SIG-M5 (cell line): ENCODE measurements at regions not wholly inside any gene's neighbourhood (a gene's known extent, or its start where the extent isn't known, plus 50 kb on each side); places are given as distances from the start of the nearest gene placed in this dataset.

Source experiments
- DNase-seq: peaks from one replicate; lab custom pipeline; 2025; lab: John Stamatoyannopoulos, UW

GRCh38 chr13:99860745-99861144, 110.8 kb downstream of the ZIC5 start:
- DNase-seq = no peak

GRCh38 chr13:99859178-99860177, 112.1 kb downstream of the ZIC5 start:
- DNase-seq = no peak

DNA sequence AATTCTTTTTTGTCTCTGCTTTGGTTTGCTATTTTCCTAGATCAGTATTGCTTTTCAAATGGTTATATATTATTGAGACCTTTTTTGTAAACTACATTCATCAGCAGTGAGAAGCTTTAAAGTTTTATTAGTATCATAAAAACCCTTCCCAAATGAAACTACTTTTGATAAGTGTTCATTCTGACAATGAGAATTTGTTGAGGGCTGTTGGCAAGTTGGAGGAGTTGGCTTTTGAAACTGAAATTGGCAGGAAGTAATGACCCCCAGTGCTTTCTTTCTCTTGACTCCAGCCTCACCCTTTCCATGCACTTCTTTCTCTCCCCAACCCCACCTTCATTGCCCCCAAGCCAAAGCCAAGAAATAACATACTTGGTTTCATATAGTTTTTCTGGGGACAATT, 113.8 kb downstream of the ZIC5 start:
- no peak for DNase-seq

GRCh38 chr13:99855526-99856420, 115.8 kb downstream of the ZIC5 start:
- no peak for DNase-seq

DNA sequence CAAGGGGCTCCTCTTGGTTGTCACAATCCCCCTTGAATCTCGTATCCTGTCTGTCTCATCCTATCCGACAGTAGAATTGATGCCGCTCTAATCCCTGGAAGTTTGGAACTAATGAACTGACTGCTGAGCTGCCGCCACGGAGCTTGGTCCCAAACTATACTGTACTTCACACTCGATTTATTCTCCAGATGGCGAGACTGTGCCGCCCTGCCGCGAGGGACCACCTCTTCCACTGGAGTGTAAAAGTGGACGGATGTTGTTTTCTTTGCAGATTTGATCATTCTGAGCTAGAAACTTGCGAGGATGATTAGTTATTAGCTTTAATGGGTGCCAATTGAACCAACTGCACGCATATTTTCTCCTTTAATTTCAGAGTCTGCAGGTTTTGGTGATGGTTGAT, 117.2 kb downstream of the ZIC5 start:
- DNase-seq = no peak

DNA sequence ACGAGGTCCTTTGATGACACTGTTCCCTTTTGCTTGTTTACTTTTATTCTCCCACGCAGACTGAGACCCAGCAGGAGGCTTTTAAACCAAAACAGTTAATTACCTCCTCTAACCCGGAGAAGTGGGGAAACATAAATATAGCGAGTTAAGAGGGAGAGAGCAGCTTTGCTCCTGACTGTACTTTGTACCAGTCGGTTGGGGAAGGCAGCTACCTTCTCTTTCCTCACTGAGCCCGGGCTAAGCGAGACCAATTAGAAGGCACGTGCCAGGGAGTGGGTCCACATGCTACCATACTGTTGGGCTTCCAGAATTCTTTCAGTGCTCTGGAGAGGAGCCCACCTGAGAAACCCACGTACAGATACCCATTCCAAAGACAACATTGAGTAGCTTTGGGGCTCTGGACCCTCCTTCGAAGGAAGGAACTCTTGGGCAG, 124.2 kb downstream of the ZIC5 start:
- no peak for DNase-seq

DNA sequence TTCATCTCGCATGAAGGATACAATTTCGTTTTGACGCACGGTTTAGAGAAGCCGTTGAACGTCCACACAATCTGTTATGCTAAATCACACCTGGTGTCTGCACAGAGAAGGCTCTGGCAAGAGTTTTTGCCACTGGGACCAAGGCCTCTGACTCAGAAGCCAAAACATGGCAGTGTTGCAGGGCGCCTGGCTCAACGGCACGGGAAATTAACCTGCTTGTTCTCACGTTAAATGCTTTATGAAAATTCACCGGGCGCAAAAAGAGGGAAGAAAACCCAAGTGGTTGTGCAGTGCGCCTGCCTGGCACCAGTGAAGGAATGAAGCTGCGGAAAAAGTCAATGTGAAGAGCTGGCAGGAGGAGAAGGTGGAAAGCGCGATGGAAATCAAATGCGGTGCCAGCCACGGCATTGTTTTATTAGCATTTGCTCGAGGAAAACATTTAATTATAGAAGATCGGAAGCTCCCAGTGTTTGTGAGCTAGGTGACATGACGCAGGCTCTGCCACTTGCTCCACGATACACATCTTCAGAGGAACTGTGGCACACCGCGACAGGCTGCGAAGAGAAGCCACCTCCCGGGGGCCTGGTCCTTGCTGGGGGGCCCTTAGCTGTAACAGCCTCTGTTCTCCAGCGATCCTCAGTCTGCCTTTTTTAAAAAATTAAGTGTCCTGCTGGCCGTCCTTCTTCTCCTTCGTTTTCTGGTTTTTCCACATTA, 126.2 kb downstream of the ZIC5 start:
- DNase-seq = no peak

DNA sequence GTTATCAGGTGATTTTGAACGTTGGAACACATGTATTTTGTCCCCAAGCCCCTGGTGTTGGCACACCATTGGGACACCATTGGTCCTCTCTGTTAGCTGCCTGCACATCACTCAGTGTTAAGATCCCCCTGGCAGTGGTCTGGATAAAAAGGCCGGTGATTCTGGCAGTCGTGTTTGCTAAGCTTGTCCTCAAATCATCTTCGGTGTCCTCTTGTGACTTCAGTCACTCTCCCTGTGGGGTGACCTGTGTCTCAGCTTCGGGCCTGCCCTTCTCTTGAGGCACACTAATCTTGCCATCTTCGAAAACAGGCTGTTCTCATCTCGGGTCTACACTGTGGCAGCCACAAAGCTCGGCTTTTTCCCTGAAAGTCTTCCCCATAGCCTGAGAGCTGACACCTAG, 127.1 kb downstream of the ZIC5 start:
- DNase-seq = no peak

- no peak for DNase-seq
These were observed 127.7 kb downstream of the ZIC5 start for GRCh38 chr13:99843872-99844271.

- no peak for DNase-seq
These were observed 129.2 kb downstream of the ZIC5 start for GRCh38 chr13:99842405-99842804.

DNA sequence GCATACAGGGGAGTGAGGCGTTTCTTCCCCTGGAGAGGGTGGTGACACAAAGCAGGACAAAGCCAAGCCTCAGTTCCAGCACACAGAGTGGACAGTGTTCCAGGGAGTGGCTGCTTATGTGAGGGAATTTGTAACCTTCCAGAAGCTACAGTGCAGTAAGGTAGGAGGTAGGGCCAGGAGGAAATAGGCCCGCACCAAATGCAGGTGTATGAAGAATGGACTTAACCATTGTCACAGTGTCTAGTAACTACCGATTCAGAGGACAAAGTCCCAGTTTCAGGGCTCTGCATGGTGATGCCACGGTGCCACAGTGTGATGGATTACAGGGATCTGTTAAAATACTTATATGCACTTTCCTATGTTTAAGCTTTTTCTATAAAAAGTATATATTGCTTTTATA, 135.3 kb downstream of the ZIC5 start:
- no peak for DNase-seq

- no peak for DNase-seq
These were observed 136.1 kb downstream of the ZIC5 start for GRCh38 chr13:99835442-99835841.

DNA sequence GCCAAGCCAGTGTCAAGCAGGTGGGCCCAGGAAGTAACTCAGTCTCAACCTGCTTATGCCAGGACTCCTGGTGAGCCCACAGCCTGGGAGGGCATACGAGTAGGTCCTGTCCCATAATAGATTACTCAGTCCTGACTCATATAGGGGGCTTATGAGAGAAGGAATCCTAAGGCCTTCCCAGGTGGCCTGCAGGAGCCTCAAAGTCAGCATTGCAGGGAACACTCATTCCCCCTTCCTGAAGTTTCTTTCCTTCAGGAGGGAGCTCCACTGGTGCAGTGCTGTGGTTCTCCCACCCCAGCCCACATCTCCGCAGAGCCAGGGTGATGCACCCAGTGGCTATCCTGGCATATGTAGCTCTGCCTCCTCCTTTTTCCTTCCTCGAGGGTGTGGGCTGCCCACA, 137.3 kb downstream of the ZIC5 start:
- no peak for DNase-seq

DNA sequence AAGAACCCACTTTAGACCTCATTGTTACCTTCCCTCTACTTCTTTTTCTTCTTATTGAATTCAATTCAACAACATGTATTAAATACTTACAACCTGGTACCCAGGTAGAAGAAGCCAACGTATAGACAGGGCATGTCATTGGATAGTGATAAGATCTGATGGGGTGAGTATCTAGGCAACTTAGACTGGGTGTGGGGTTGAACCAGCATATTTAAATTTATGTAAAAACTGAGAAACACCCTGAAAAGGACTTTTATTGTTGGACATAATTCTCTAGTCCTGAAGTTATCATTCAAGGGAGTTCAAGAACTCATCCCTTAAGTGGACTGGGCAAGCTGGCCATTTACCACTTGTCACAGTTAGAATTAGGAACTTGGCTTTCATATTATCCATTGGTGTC, 139.2 kb downstream of the ZIC5 start:
- DNase-seq = no peak

- DNase-seq = no peak
These were observed 140.6 kb downstream of the ZIC5 start for GRCh38 chr13:99830931-99831330.

- DNase-seq = no peak
These were observed 141.9 kb downstream of the ZIC5 start for GRCh38 chr13:99829593-99830239.

DNA sequence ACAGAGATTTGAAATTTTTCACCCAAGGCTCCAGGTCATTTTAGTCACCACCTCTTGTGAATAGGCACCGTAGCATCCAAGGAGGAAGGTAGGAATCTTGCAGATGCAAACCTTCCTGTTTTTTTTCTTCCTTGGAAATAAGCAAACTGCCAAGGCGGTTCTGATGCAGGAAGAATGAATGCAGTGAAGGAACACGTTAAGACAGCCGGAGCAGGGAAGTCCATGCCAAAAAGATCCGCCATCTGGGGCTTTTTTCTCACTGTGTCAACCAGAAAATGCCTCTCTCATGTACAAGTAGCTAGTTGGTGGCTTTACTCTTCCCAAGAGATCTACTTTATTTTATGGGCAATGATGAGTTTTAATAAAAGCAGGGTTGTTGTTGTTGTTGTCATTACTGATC, 142.4 kb downstream of the ZIC5 start:
- DNase-seq = no peak

DNA sequence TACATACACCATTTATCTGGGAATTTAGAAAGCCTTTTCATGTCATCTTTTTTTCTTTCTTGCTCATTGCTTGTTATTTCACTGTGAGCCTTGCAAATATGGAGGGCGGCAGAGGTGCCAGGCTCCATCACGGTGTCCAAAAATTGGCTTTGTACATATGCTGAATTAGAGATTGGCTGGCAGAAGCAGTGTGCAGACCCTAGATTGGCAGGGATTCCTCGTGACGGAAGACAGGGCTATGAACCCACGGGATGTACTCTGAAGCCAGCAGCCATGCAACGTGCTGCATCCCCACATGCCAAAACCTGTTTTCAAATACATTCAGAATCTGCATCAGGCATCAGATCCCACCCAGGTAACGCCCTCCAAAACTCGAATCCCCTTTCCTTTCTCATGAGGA, 142.8 kb downstream of the ZIC5 start:
- no peak for DNase-seq

DNA sequence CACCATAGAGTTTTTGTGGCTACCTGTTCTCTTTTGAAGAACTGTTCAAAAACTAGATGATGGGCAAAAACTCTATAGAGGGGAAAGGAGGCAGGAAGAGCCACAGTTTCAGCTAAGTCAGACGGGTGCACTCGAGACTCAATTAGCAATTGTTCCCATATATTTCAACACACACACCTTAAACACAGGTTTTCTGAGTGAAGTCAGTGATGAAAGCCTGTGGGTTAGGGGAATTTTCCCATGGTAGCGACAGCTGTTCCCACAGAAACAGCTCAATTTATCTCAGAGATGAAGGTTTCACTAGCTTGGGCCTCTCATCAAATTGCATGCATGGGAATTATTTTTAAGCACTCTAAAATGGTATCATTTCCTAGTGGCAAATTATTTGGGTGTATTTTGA, 143.4 kb downstream of the ZIC5 start:
- no peak for DNase-seq

DNA sequence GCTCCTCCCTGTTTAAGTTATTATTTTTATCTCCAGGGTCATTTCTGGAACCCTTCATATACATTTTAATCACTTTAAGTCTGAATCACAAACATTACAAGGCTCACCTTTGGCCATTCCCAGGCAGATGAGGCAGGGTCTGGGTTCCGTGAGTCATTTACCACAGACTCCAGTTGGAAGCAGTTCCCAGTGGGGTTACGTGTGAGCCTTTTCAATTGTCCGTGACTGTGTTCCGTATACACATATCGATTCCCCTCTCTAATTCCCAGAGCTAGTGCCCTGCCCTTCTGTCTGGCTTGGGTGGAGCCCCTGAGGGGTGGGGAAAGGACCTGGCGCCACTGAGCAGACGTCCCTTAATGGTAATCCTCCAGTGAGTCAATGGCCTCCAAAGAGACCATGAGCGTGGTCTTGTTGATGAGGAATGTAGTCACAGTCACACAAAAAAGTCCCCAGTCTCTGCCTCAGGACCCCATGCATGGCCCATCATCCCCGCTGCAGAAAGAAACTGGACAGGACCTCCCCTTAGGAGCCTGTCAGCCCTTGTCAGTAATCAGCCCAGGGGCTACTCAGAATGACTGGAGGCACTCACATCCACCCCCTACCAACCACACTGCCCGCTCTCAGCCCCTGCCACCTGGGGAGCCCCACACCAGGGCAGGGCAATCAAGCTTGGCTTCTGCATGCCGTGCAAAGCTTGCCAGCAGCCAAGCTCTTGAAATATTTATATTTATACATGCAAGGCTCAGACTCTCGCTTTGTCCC, 144.4 kb downstream of the ZIC5 start:
- no peak for DNase-seq

GRCh38 chr13:99823961-99824360, 147.6 kb downstream of the ZIC5 start:
- no peak for DNase-seq
